OCI-LY1 (cell line): ENCODE measurements at regions not wholly inside any gene's neighbourhood (a gene's known extent, or its start where the extent isn't known, plus 50 kb on each side); places are given as distances from the start of the nearest gene placed in this dataset.

Experiments used
- H2AFZ ChIP-seq: fragments of 200-600 bp; sonication (generic), shearing (Covaris generic); 2 replicates; pipeline ENCODE4 v1.6.0; 2014; ENCODE audit warnings: antibody characterized with exemption, mild to moderate bottlenecking, low read length
- H3F3A ChIP-seq: fragments of 200-600 bp; sonication (generic), shearing (Covaris generic); 2 replicates; pipeline ENCODE4 v1.6.0; 2014; ENCODE audit warnings: mild to moderate bottlenecking, antibody characterized with exemption, low read length, moderate library complexity; ENCODE audit not compliant: insufficient read depth
- H3K27ac ChIP-seq: fragments of 200-600 bp; sonication (generic); 2 replicates; pipeline ENCODE4 v1.5.1; 2014; ENCODE audit warnings: low read length, mixed run types, mild to moderate bottlenecking, low read depth; ENCODE audit not compliant: poor library complexity, severe bottlenecking
- H3K27me3 ChIP-seq: fragments of 200-600 bp; sonication (generic); 2 replicates; pipeline ENCODE4 v1.6.0; 2014; ENCODE audit warnings: antibody characterized with exemption, mild to moderate bottlenecking, low read length, moderate library complexity; ENCODE audit not compliant: insufficient read depth
- H3K36me3 ChIP-seq: fragments of 200-600 bp; sonication (generic); 2 replicates; pipeline ENCODE4 v1.6.1; 2014; ENCODE audit warnings: mild to moderate bottlenecking, antibody characterized with exemption, low read length, moderate library complexity, mixed read lengths; ENCODE audit not compliant: insufficient read depth
- H3K4me1 ChIP-seq: fragments of 200-600 bp; sonication (generic); 2 replicates; pipeline ENCODE4 v1.5.1; 2014; ENCODE audit warnings: mild to moderate bottlenecking, low read length, moderate library complexity; ENCODE audit not compliant: insufficient read depth, severe bottlenecking
- H3K4me2 ChIP-seq: fragments of 200-600 bp; sonication (generic), shearing (Covaris generic); 2 replicates; pipeline ENCODE4 v1.6.1; 2014; ENCODE audit warnings: low read length
- H3K4me3 ChIP-seq: fragments of 200-600 bp; sonication (generic); 2 replicates; pipeline ENCODE4 v1.5.1; 2014; ENCODE audit warnings: low read length, low read depth, mild to moderate bottlenecking, mixed read lengths; ENCODE audit not compliant: poor library complexity, severe bottlenecking
- H3K79me2 ChIP-seq: fragments of 200-600 bp; shearing (Covaris generic); 2 replicates; pipeline ENCODE4 v1.6.1; 2016; ENCODE audit warnings: mixed run types, low read length, mixed read lengths; ENCODE audit not compliant: insufficient read depth
- H3K9ac ChIP-seq: fragments of 200-600 bp; sonication (generic), shearing (Covaris generic); 2 replicates; pipeline ENCODE4 v1.6.1; 2014; ENCODE audit warnings: mild to moderate bottlenecking, low read length, mixed read lengths
- H3K9me2 ChIP-seq: fragments of 200-600 bp; sonication (generic), shearing (Covaris generic); 2 replicates; pipeline ENCODE4 v1.6.1; 2014; ENCODE audit warnings: low read depth, mild to moderate bottlenecking, low read length, mixed read lengths
- H3K9me3 ChIP-seq: fragments of 200-600 bp; shearing (Covaris generic); 2 replicates; pipeline ENCODE4 v1.6.1; 2014; ENCODE audit warnings: low read length, mixed read lengths
- H4K20me1 ChIP-seq: fragments of 200-600 bp; sonication (generic), shearing (Covaris generic); 2 replicates; pipeline ENCODE4 v1.6.0; 2016; ENCODE audit warnings: mild to moderate bottlenecking, low read length; ENCODE audit not compliant: insufficient read depth
- CTCF ChIP-seq: fragments of 200-600 bp; sonication (generic), shearing (Covaris generic); IDR thresholded peaks from 2 replicates; pipeline ENCODE4 v1.5.1; 2017; ENCODE audit warnings: mild to moderate bottlenecking, antibody characterized with exemption, low read length, moderate library complexity, mixed read lengths
- EZH2 ChIP-seq: fragments of 200-600 bp; sonication (generic), shearing (Covaris generic); IDR thresholded peaks from 2 replicates; pipeline ENCODE4 v1.8.0; 2017; ENCODE audit warnings: borderline replicate concordance, mixed run types, mild to moderate bottlenecking, antibody characterized with exemption, low read length, moderate library complexity, mixed read lengths

- H3K79me2 ChIP-seq = no peaks in the 10 kb centered on the region
- H3K4me3 ChIP-seq = no peak overlapping the region
- H3K4me1 ChIP-seq = no peaks in the 10 kb centered on the region
- no peaks in the 10 kb centered on the region for H3K36me3 ChIP-seq
- TF ChIP-seq EZH2 (no peak), CTCF (no peak)
- no peak overlapping the region for H2AFZ ChIP-seq
- no peak overlapping the region for H3K4me2 ChIP-seq
- H4K20me1 ChIP-seq = no peaks in the 10 kb centered on the region
- H3K27ac ChIP-seq = no peak overlapping the region
- H3K9me3 ChIP-seq = no peaks in the 10 kb centered on the region
- no peak overlapping the region for H3K9ac ChIP-seq
- no peaks in the 10 kb centered on the region for H3K9me2 ChIP-seq
- H3K27me3 ChIP-seq = no peaks in the 10 kb centered on the region
- no peaks in the 10 kb centered on the region for H3F3A ChIP-seq
Measured at GRCh38 chr3:166199491-166199890, 362.3 kb upstream of the BCHE start.

GRCh38 chr3:166195808-166196207 lies 358.6 kb upstream of the BCHE start:
- Histone ChIP-seq H3F3A (no peaks in the 10 kb centered on the region), H3K79me2 (no peaks in the 10 kb centered on the region), H3K9ac (no peak overlapping the region), H3K9me2 (no peaks in the 10 kb centered on the region), H3K27me3 (no peaks in the 10 kb centered on the region), H3K4me1 (no peaks in the 10 kb centered on the region), H3K27ac (no peak overlapping the region), H3K36me3 (no peaks in the 10 kb centered on the region), H3K9me3 (no peaks in the 10 kb centered on the region), H3K4me2 (no peak overlapping the region), H4K20me1 (no peaks in the 10 kb centered on the region), H3K4me3 (no peak overlapping the region), H2AFZ (no peak overlapping the region)
- TF ChIP-seq EZH2 = no peak
- TF ChIP-seq CTCF = no peak

DNA sequence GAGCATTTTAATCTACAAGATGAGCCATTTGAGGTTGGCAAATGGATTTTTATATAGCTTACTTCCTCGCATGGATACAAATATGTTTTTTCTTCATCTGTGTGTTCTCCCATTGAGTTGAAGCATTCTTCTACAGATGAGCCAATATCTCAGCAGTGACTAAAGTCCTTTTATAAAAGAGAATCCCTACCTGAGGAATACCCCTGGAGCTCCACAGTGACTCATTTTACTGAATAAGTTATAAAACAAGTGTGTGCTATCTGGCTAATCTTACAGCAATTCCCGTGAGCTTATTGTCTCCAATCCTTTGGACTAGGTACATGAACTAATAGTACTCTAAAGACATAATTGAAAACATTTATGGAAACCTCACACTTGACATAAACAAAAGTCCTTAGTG lies 354.2 kb upstream of the BCHE start:
- no peak overlapping the region for H3K9ac ChIP-seq
- no peaks in the 10 kb centered on the region for H3F3A ChIP-seq
- no peaks in the 10 kb centered on the region for H4K20me1 ChIP-seq
- TF ChIP-seq CTCF (no peak), EZH2 (no peak)
- H3K9me2 ChIP-seq = no peaks in the 10 kb centered on the region
- H3K36me3 ChIP-seq = no peaks in the 10 kb centered on the region
- no peak overlapping the region for H3K4me3 ChIP-seq
- H3K9me3 ChIP-seq = no peaks in the 10 kb centered on the region
- H3K79me2 ChIP-seq = no peaks in the 10 kb centered on the region
- H2AFZ ChIP-seq = no peak overlapping the region
- no peaks in the 10 kb centered on the region for H3K27me3 ChIP-seq
- no peaks in the 10 kb centered on the region for H3K4me1 ChIP-seq
- H3K27ac ChIP-seq = no peak overlapping the region
- H3K4me2 ChIP-seq = no peak overlapping the region
